ENCODE measurements at regions not wholly inside any gene's neighbourhood (a gene's known extent, or its start where the extent isn't known, plus 50 kb on each side); places are given as distances from the start of the nearest gene placed in this dataset.
A peak's percentile ranks its signal among the peaks of the same experiment; 100 is the strongest.
"Not testable (repeated sequence)": the region's sequence is repeated elsewhere in the genome, so short reads cannot be mapped to it uniquely, and the experiment has no call there.

- DNase-seq (ENCODE audit: low spot score) = not testable (repeated sequence)
These were observed 1086.5 kb downstream of the TYW1 start for GRCh38 chr7:68082961-68083657.

GRCh38 chr7:68087401-68087800, 1090.8 kb downstream of the TYW1 start:
- no peak for DNase-seq (ENCODE audit: low spot score)

GRCh38 chr7:68088879-68089278, 1092.2 kb downstream of the TYW1 start:
- no peak for DNase-seq (ENCODE audit: low spot score)

GRCh38 chr7:68090256-68090655, 1093.6 kb downstream of the TYW1 start:
- DNase-seq (ENCODE audit: low spot score) = not testable (repeated sequence)

- no peak for DNase-seq (ENCODE audit: low spot score)
These were observed 1106.7 kb downstream of the TYW1 start for GRCh38 chr7:68103319-68103718.

GRCh38 chr7:68107261-68107660, 1110.6 kb downstream of the TYW1 start:
- peak; percentile 2 for DNase-seq (ENCODE audit: low spot score)

GRCh38 chr7:68107968-68108367, 1111.3 kb downstream of the TYW1 start:
- DNase-seq (ENCODE audit: low spot score) = no peak

- no peak for DNase-seq (ENCODE audit: low spot score)
These were observed 1112.7 kb downstream of the TYW1 start for GRCh38 chr7:68109299-68109698.

GRCh38 chr7:68119411-68119810, 1122.8 kb downstream of the TYW1 start:
- DNase-seq (ENCODE audit: low spot score) = no peak

- DNase-seq (ENCODE audit: low spot score) = no peak
These were observed 1124.4 kb downstream of the TYW1 start for GRCh38 chr7:68121056-68121455.

- no peak for DNase-seq (ENCODE audit: low spot score)
These were observed 1125.0 kb downstream of the TYW1 start for GRCh38 chr7:68121655-68122054.

- no peak for DNase-seq (ENCODE audit: low spot score)
These were observed 1126.2 kb downstream of the TYW1 start for GRCh38 chr7:68122801-68123200.

- DNase-seq (ENCODE audit: low spot score) = no peak
These were observed 1128.5 kb downstream of the TYW1 start for GRCh38 chr7:68125168-68125567.

GRCh38 chr7:68133045-68133444, 1136.4 kb downstream of the TYW1 start:
- no peak for DNase-seq (ENCODE audit: low spot score)

GRCh38 chr7:68143345-68143744, 1146.7 kb downstream of the TYW1 start:
- DNase-seq (ENCODE audit: low spot score) = no peak

- peak; percentile 18 for DNase-seq (ENCODE audit: low spot score)
These were observed 1150.3 kb downstream of the TYW1 start for GRCh38 chr7:68146983-68147382.

- no peak for DNase-seq (ENCODE audit: low spot score)
These were observed 1151.1 kb downstream of the TYW1 start for GRCh38 chr7:68147614-68148238.

- DNase-seq (ENCODE audit: low spot score) = no peak
These were observed 1151.8 kb downstream of the TYW1 start for GRCh38 chr7:68148440-68148839.

- no peak for DNase-seq (ENCODE audit: low spot score)
These were observed 1155.6 kb downstream of the TYW1 start for GRCh38 chr7:68152205-68152604.

GRCh38 chr7:68155676-68156075, 1159.0 kb downstream of the TYW1 start:
- no peak for DNase-seq (ENCODE audit: low spot score)

GRCh38 chr7:68158686-68159295, 1162.2 kb downstream of the TYW1 start:
- DNase-seq (ENCODE audit: low spot score) = peak; percentile 8

GRCh38 chr7:68162712-68163111, 1166.1 kb downstream of the TYW1 start:
- DNase-seq (ENCODE audit: low spot score) = no peak

GRCh38 chr7:68166525-68166924, 1169.9 kb downstream of the TYW1 start:
- no peak for DNase-seq (ENCODE audit: low spot score)
